ENCODE measurements at regions not wholly inside any gene's neighbourhood (a gene's known extent, or its start where the extent isn't known, plus 50 kb on each side); places are given as distances from the start of the nearest gene placed in this dataset.
"Not testable (repeated sequence)": the region's sequence is repeated elsewhere in the genome, so short reads cannot be mapped to it uniquely, and the experiment has no call there.

GRCh38 chr1:188822248-188822647, 1655.4 kb downstream of the BRINP3 start:
- Histone ChIP-seq H3K4me3 (no peak overlapping the region), H3K36me3 (no peaks in the 10 kb centered on the region), H3K27me3 (no peaks in the 10 kb centered on the region), H3K9me3 (no peaks in the 10 kb centered on the region), H3K4me1 (no peaks in the 10 kb centered on the region), H3K27ac (no peak overlapping the region)
- DNase-seq: no peak
- intact Hi-C loops (cut with DNase I): no loop called here
- 35 to 52% methylated on average over 2 of the region's 2 CpGs for WGBS, 2 donors
- TF ChIP-seq POLR2AphosphoS5 (IDR thresholded peaks at IDR 0.05): no peak
- TF ChIP-seq, protein P1, sequence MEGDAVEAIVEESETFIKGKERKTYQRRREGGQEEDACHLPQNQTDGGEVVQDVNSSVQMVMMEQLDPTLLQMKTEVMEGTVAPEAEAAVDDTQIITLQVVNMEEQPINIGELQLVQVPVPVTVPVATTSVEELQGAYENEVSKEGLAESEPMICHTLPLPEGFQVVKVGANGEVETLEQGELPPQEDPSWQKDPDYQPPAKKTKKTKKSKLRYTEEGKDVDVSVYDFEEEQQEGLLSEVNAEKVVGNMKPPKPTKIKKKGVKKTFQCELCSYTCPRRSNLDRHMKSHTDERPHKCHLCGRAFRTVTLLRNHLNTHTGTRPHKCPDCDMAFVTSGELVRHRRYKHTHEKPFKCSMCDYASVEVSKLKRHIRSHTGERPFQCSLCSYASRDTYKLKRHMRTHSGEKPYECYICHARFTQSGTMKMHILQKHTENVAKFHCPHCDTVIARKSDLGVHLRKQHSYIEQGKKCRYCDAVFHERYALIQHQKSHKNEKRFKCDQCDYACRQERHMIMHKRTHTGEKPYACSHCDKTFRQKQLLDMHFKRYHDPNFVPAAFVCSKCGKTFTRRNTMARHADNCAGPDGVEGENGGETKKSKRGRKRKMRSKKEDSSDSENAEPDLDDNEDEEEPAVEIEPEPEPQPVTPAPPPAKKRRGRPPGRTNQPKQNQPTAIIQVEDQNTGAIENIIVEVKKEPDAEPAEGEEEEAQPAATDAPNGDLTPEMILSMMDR (IDR thresholded peaks at IDR 0.05): no peak
- TF ChIP-seq EP300 (IDR thresholded peaks at IDR 0.05): no peak
- TF ChIP-seq POLR2A (IDR thresholded peaks at IDR 0.05): no peak

DNA sequence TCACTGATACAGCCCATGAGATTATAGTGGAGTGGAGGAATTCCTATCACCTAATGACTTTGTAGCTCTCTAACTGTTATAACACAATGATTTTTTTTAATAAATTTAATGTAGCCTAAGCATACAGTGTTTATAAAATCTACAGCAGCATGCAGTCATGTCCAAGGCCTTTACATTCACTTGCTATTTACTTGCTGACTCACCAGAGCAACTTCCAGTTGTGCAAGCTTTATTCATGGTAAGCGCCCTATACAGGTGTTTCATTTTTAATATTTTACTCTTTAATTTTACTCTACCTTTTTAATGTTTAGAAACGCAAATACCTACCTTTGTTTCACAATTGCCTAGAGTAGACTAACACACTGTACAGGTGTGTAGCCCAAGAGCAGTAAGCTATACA, 1652.2 kb downstream of the BRINP3 start:
- no peak for DNase-seq
- Histone ChIP-seq H3K4me3 (no peak overlapping the region), H3K36me3 (no peaks in the 10 kb centered on the region), H3K9me3 (no peaks in the 10 kb centered on the region), H3K4me1 (no peaks in the 10 kb centered on the region), H3K27ac (no peak overlapping the region), H3K27me3 (no peaks in the 10 kb centered on the region)
- intact Hi-C loops (cut with DNase I): no loop called here
- WGBS, 2 donors: 79 to 89% methylated on average over 2 of the region's 2 CpGs
- no peak for TF ChIP-seq POLR2A (IDR thresholded peaks at IDR 0.05)

GRCh38 chr1:188826800-188827199, 1650.9 kb downstream of the BRINP3 start:
- Histone ChIP-seq H3K27ac (no peak overlapping the region), H3K27me3 (no peaks in the 10 kb centered on the region), H3K4me1 (no peaks in the 10 kb centered on the region), H3K36me3 (no peaks in the 10 kb centered on the region), H3K9me3 (no peaks in the 10 kb centered on the region), H3K4me3 (no peak overlapping the region)
- DNase-seq: no peak
- intact Hi-C loops (cut with DNase I): no loop called here
- TF ChIP-seq POLR2A (IDR thresholded peaks at IDR 0.05): no peak
- no peak for TF ChIP-seq POLR2AphosphoS5 (IDR thresholded peaks at IDR 0.05)
- no peak for TF ChIP-seq EP300 (IDR thresholded peaks at IDR 0.05)
- TF ChIP-seq, protein P1 (IDR thresholded peaks at IDR 0.05): no peak

GRCh38 chr1:188827400-188827799, 1650.3 kb downstream of the BRINP3 start:
- H3K4me3 ChIP-seq: no peak overlapping the region
- WGBS, 2 donors: 88 to 89% methylated on average over 2 of the region's 2 CpGs
- TF ChIP-seq POLR2AphosphoS5 (IDR thresholded peaks at IDR 0.05): no peak
- TF ChIP-seq, protein P1 (IDR thresholded peaks at IDR 0.05): no peak
- TF ChIP-seq POLR2A (IDR thresholded peaks at IDR 0.05): no peak
- TF ChIP-seq EP300 (IDR thresholded peaks at IDR 0.05): no peak
- H3K4me1 ChIP-seq: no peaks in the 10 kb centered on the region
- no peak overlapping the region for H3K27ac ChIP-seq
- no peaks in the 10 kb centered on the region for H3K9me3 ChIP-seq
- H3K36me3 ChIP-seq: no peaks in the 10 kb centered on the region
- no peaks in the 10 kb centered on the region for H3K27me3 ChIP-seq
- intact Hi-C loops (cut with DNase I): no loop called here
- no peak for DNase-seq

DNA sequence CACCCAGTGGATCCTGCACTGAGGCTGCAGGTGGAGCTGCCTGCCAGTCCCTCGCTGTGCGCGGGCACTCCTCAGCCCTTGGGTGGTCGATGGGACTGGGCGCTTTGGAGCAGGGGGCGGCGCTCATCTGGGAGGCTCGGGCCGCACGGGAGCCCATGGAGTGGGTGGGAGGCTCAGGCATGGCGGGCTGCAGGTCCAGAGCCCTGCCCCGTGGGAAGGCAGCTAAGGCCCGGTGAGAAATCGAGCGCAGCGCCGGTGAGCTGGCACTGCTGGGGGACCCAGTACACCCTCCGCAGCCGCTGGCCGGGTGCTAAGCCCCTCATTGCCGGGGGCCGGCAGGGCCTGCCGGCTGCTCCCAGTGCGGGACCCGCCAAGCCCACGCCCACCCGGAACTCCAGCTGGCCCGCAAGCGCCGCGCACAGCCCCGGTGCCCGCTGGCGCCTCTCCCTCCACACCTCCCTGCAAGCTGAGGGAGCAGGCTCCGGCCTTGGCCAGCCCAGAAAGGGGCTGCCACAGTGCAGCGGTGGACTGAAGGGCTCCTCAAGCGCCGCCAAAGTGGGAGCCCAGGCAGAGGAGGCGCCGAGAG, 1636.5 kb downstream of the BRINP3 start:
- H3K27me3 ChIP-seq; H3K27ac ChIP-seq; H3K4me1 ChIP-seq; H3K9me3 ChIP-seq; intact Hi-C loops (cut with DNase I); H3K4me3 ChIP-seq; H3K36me3 ChIP-seq; DNase-seq: not testable (repeated sequence)
- 92 to 96% methylated on average over 40 of the region's 40 CpGs for WGBS, 2 donors

- Histone ChIP-seq H3K36me3 (no peaks in the 10 kb centered on the region), H3K4me3 (no peak overlapping the region), H3K27me3 (no peaks in the 10 kb centered on the region), H3K9me3 (no peaks in the 10 kb centered on the region), H3K27ac (no peak overlapping the region), H3K4me1 (no peaks in the 10 kb centered on the region)
- 92 to 95% methylated on average over 6 of the region's 6 CpGs for whole genome bisulfite sequencing, 2 donors
- intact Hi-C loops (cut with DNase I): no loop called here
- TF ChIP-seq, protein P1 (IDR thresholded peaks at IDR 0.05): no peak
- TF ChIP-seq POLR2AphosphoS5 (IDR thresholded peaks at IDR 0.05) (no peak), EP300 (IDR thresholded peaks at IDR 0.05) (no peak)
- no peak for DNase-seq
These were observed 1631.2 kb downstream of the BRINP3 start for GRCh38 chr1:188846468-188846867.

Data from sigmoid colon (tissue), 6 donors.